GM12878 (cell line): ENCODE measurements at regions not wholly inside any gene's neighbourhood (a gene's known extent, or its start where the extent isn't known, plus 50 kb on each side); places are given as distances from the start of the nearest gene placed in this dataset.

Source experiments
- BMI1 ChIP-seq: fragments of 450-650 bp; IDR thresholded peaks from 2 replicates; pipeline ENCODE4 v1.6.1; 2016; ENCODE audit warnings: mild to moderate bottlenecking, moderate library complexity, borderline replicate concordance
- CTCF ChIP-seq, 3 experiments: IDR thresholded peaks in 2 of 3; conservative IDR thresholded peaks in 1 of 3; 2 replicates each; pipeline ENCODE4 v1.5.1; 2011; ENCODE audit warnings: low read depth in 3 of 3, low read length in 3 of 3, mild to moderate bottlenecking in 3 of 3, control low read depth in 2 of 3, moderate library complexity in 2 of 3, inconsistent platforms in 1 of 3, mixed read lengths in 1 of 3; ENCODE audit not compliant: control insufficient read depth in 2 of 3, insufficient read depth in 1 of 3; ENCODE audit errors: extremely low read depth in 1 of 3
- MEF2A ChIP-seq: IDR thresholded peaks from 2 replicates; pipeline ENCODE4 v1.6.1; 2011; ENCODE audit warnings: low read depth, mild to moderate bottlenecking, low read length, moderate library complexity; ENCODE audit not compliant: insufficient read depth
- POLR2AphosphoS2 ChIP-seq: IDR thresholded peaks from 2 replicates; pipeline ENCODE4 v1.6.1; 2011; ENCODE audit warnings: low read depth, mild to moderate bottlenecking, low read length, improper control_type of control experiment, moderate library complexity
- POLR2AphosphoS5 ChIP-seq: IDR thresholded peaks from 2 replicates; pipeline ENCODE4 v1.6.1; 2011; ENCODE audit warnings: mild to moderate bottlenecking, low read length, inconsistent platforms
- TAF1 ChIP-seq: IDR thresholded peaks from 2 replicates; pipeline ENCODE4 v1.6.1; 2011; ENCODE audit warnings: mild to moderate bottlenecking, low read depth, low read length, borderline replicate concordance
- TCF7 ChIP-seq: IDR thresholded peaks from 2 replicates; pipeline ENCODE4 v1.6.1; 2014; ENCODE audit warnings: antibody characterized with exemption, borderline replicate concordance

- no peak for TF ChIP-seq TAF1
- TF ChIP-seq CTCF (IDR thresholded peaks at IDR 0.05 in 2 of 3, conservative IDR thresholded peaks at IDR 0.05 in 1 of 3; ENCODE audit: control insufficient read depth in 2 of 3, extremely low read depth in 1 of 3, insufficient read depth in 1 of 3, low read depth in 3 of 3, low read length in 3 of 3), result no peak
- TF ChIP-seq TCF7, result no peak
- TF ChIP-seq POLR2AphosphoS5, result no peak
- TF ChIP-seq BMI1, result no peak
- no peak for TF ChIP-seq POLR2AphosphoS2
- TF ChIP-seq MEF2A, result no peak
These were observed 258.7 kb upstream of the ACTBL2 start for GRCh38 chr5:57741336-57741735.
